GM10266 (cell line): ENCODE measurements at regions not wholly inside any gene's neighbourhood (a gene's known extent, or its start where the extent isn't known, plus 50 kb on each side); places are given as distances from the start of the nearest gene placed in this dataset.

Experiments
- DNase-seq: peaks from one replicate; pipeline ENCODE4 v3.0.0; 2012; ENCODE audit errors: extremely low spot score
- TF ChIP-seq, protein P1 (sequence below): IDR thresholded peaks from 2 replicates; pipeline ENCODE4 v1.5.1; 2012; ENCODE audit warnings: mild to moderate bottlenecking, low read depth; ENCODE audit not compliant: control insufficient read depth, insufficient read depth; ENCODE audit errors: missing control alignments

DNA sequence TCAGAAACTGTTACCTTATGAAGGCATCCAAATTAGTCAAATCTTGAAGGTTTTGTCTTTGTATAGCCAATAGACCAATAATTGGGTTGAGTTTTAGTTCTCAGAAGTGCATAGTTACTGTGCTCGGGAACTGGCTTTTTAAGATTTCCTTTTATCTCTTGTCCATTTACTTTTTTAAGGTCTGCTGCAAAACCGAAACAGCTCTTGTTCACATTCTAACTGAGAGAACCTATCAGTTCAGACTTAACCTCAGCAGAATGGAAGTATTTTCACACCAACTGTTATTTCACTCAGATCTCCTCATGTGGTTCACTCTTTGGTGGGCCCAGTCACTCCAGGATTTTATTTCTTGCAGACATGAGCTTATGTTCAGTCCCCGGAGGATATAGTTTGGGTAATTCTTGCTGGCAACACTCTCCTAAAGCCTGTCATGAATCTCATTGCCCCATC lies 55.5 kb downstream of the TPBG start:
- TF ChIP-seq, protein P1, sequence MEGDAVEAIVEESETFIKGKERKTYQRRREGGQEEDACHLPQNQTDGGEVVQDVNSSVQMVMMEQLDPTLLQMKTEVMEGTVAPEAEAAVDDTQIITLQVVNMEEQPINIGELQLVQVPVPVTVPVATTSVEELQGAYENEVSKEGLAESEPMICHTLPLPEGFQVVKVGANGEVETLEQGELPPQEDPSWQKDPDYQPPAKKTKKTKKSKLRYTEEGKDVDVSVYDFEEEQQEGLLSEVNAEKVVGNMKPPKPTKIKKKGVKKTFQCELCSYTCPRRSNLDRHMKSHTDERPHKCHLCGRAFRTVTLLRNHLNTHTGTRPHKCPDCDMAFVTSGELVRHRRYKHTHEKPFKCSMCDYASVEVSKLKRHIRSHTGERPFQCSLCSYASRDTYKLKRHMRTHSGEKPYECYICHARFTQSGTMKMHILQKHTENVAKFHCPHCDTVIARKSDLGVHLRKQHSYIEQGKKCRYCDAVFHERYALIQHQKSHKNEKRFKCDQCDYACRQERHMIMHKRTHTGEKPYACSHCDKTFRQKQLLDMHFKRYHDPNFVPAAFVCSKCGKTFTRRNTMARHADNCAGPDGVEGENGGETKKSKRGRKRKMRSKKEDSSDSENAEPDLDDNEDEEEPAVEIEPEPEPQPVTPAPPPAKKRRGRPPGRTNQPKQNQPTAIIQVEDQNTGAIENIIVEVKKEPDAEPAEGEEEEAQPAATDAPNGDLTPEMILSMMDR = no peak
- peak; percentile 19 for DNase-seq

DNA sequence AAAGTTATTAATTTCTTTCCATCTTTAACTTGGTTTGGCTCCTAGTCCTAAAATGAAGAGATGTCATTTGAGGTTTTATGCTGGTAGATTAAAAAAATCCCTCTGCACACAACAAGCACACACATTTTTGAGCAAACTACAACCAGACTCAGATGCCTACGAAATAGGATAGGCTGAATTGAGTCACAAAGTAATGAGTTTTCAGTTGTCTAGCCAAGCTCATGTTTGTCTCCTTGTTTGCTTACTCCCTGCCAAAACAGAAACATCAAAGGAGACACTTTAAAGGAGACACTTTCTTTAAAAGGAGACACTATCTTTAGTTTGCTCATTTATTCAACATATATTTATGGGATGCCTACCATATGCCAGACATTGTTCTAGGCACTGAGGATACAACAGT lies 56.2 kb downstream of the TPBG start:
- TF ChIP-seq, protein P1 = no peak
- DNase-seq = no peak

DNA sequence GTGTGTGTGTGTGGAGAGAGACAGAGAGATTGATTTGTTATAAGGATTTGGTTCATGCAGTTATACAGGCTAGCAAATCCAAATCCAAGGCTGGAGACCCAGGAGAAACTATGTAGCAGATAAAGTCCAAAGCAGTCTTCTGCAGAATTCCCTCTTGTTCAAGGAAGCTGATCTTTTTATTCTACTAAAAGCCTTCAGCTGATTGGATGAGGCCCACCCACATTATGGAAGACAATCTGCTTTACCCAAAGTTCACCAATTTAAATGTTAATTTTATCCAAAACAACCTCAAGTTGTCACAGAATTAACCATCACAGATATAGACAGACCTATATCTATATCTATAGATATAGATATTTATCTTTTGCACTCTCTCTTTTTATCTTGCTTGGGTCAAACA lies 67.0 kb downstream of the TPBG start:
- no peak for DNase-seq
- TF ChIP-seq, protein P1 = no peak

DNA sequence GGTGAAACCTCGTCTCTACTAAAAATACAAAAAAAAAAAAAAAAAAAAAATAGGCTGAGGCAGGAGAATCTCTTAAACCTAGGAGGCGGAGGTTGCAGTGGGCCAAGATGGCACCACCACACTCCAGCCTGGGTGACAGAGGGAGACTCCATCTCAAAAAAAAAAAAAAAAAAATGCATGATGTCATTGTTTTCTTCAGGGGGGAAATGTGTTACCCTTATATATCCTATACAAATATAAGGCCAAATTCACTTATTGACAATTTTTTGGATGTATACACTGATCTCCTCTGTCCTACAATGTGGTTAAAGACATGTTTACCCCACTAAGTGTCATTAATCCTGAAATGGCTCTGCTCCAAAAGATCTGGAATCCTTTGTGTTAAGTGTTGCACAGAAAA lies 73.1 kb downstream of the TPBG start:
- TF ChIP-seq, protein P1 = no peak
- DNase-seq = no peak

DNA sequence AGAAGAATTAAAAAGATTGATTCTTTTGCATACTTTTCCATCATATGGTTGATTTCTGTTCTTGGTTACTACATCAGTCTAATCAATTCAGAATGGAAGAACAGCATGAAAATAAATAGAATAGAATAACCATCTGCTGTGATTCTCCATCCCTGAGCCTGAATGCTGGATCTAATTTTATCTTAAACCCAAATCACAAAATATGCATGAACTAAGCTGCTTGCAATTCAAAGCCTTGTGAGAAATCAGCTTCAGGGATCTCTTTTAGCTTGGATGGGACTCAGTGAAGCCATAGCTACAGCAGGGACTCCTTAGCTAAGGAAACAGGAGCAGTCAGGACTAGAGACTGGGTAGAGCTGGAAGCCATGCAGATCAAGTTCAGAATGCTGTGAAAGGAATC lies 74.1 kb downstream of the TPBG start:
- TF ChIP-seq, protein P1 = no peak
- no peak for DNase-seq

DNA sequence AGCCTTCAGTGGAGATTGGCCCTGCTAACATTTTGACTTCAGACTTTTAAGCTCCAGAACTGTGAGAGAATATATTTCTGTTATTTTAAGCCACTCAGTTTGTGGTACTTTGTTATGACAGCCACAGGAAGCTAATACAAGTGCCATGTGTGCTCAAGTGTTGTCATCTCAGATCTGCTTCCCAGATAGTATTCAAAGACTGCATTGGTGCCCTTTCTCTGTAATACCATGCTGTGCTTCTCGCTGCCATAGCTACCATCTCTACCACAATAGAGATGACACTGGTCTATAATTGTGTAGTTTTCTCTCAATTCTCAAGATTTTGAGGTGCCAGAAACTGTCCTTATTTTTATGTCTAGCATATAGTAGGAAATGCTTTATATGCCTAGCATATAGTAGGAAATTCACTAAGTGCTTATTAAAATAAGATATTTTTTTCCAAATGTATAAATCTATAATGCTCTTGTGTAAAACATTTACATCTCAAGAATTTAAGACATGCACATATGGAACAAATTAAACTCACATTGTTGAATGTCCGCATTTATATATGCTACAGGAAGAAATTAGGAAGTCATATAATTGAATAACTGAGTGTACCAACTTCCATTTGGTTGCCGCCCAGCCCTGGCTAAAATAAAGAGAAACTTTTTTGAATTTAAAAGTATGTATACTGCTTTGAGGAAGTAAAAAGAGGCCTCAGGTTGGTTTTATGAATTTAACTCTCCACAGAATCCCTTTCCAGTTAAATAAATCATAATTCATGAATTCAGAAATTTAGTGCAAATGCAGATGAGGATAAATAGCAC lies 77.6 kb downstream of the TPBG start:
- TF ChIP-seq, protein P1 = no peak
- no peak for DNase-seq

DNA sequence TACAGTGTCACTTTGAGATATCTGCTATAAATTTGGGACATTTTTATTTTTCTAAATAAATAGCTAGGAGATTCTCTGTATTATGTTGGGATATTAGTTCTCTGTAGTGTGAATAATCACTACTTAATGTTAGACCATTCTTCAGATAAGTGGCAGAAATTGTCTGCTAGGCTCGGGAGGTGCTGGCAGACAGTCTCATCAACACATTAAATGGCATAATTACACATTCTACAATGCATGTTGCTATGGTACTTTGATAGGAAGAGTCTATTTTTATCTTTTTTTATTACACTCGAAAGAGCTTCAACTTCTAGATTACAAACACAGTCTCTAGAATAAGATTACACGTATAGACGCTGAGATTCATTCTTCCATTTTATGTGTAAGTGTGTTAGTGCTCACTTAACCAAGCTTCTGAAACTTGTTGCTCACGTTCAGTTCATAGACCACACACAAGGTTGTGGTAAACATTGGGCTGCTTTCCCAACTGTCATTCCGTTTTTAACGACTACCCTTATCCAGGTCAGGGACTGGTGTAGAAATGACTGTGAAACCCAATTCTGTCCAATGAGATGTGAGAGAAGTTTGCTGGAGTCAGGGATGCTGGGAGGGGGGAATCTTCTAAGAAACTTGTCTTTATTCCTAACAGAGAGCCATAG lies 78.6 kb downstream of the TPBG start:
- no peak for DNase-seq
- TF ChIP-seq, protein P1 = no peak
